ENCODE measurements at regions not wholly inside any gene's neighbourhood (a gene's known extent, or its start where the extent isn't known, plus 50 kb on each side); places are given as distances from the start of the nearest gene placed in this dataset.

- CTCF ChIA-PET, result no interaction called here
- H3K27me3 Mint-ChIP-seq (ENCODE audit: low read depth), result peaks cover 3% of the 10 kb centered on the region
- H3K36me3 Mint-ChIP-seq, result no peaks in the 10 kb centered on the region
- no peak for TF ChIP-seq CREB1 (CRISPR knock-in tag; IDR thresholded peaks at IDR 0.05)
- TF ChIP-seq ZNF138 (CRISPR knock-in tag; conservative IDR thresholded peaks at IDR 0.05), result no peak
- TF ChIP-seq FOXP4 (CRISPR knock-in tag; IDR thresholded peaks at IDR 0.05), result no peak
- TF ChIP-seq FOXP1 (CRISPR knock-in tag; IDR thresholded peaks at IDR 0.05; ENCODE audit: borderline replicate concordance), result no peak
- no peak for TF ChIP-seq ELF4 (CRISPR knock-in tag; IDR thresholded peaks at IDR 0.05; ENCODE audit: low read depth)
- TF ChIP-seq NR3C1 (CRISPR knock-in tag; conservative IDR thresholded peaks at IDR 0.05; ENCODE audit: low read depth), result no peak
- TF ChIP-seq HMGA2 (CRISPR knock-in tag; IDR thresholded peaks at IDR 0.05), result no peak
- TF ChIP-seq FOXJ3 (CRISPR knock-in tag; IDR thresholded peaks at IDR 0.05; ENCODE audit: borderline replicate concordance), result no peak
- TF ChIP-seq IRF1 (CRISPR knock-in tag; IDR thresholded peaks at IDR 0.05), result no peak
- no peak for TF ChIP-seq ZNF317 (CRISPR knock-in tag; IDR thresholded peaks at IDR 0.05; ENCODE audit: borderline replicate concordance, low read depth)
- no peak for TF ChIP-seq ZNF671 (CRISPR knock-in tag; IDR thresholded peaks at IDR 0.05)
- no peak for TF ChIP-seq RELA (CRISPR knock-in tag; IDR thresholded peaks at IDR 0.05; ENCODE audit: borderline replicate concordance)
- no peak for TF ChIP-seq ETV6 (CRISPR knock-in tag; IDR thresholded peaks at IDR 0.05)
- no peak for TF ChIP-seq CBFB (CRISPR knock-in tag; IDR thresholded peaks at IDR 0.05; ENCODE audit: low read depth)
- no peak for TF ChIP-seq SMAD4 (CRISPR knock-in tag; IDR thresholded peaks at IDR 0.05)
- TF ChIP-seq NFATC4 (CRISPR knock-in tag; IDR thresholded peaks at IDR 0.05), result no peak
- TF ChIP-seq ZNF512 (CRISPR knock-in tag; IDR thresholded peaks at IDR 0.05; ENCODE audit: borderline replicate concordance), result no peak
- TF ChIP-seq HMGXB4 (CRISPR knock-in tag; IDR thresholded peaks at IDR 0.05), result no peak
- TF ChIP-seq TCF7 (CRISPR knock-in tag; IDR thresholded peaks at IDR 0.05; ENCODE audit: low read depth), result no peak
- no peak for TF ChIP-seq ZNF423 (CRISPR knock-in tag; IDR thresholded peaks at IDR 0.05)
- no peak overlapping the region for H3K27ac Mint-ChIP-seq
- H3K4me3 Mint-ChIP-seq, result no peak overlapping the region
- no peaks in the 10 kb centered on the region for H3K4me1 Mint-ChIP-seq
- no peak for DNase-seq (ENCODE audit: low spot score)
- ATAC-seq, result no peak
- H3K9me3 Mint-ChIP-seq, result peaks cover 10% of the 10 kb centered on the region
- POLR2A ChIA-PET, result no interaction called here
Observed at GRCh38 chr1:38760562-38760961, 99.0 kb downstream of the RRAGC start.

GRCh38 chr1:38758820-38759219 lies 100.8 kb downstream of the RRAGC start:
- CTCF ChIA-PET, result no interaction called here
- Mint-ChIP-seq H3K9me3 (peaks cover 14% of the 10 kb centered on the region), H3K27ac (no peak overlapping the region), H3K27me3 (ENCODE audit: low read depth) (peaks cover 3% of the 10 kb centered on the region), H3K4me1 (no peaks in the 10 kb centered on the region; the same call in 1 of the 2 replicates), H3K4me3 (no peak overlapping the region), H3K36me3 (no peaks in the 10 kb centered on the region)
- TF ChIP-seq SP1 (CRISPR knock-in tag; conservative IDR thresholded peaks at IDR 0.05) (no peak), FOXK1 (CRISPR knock-in tag; IDR thresholded peaks at IDR 0.05) (no peak), ZBTB21 (CRISPR knock-in tag; IDR thresholded peaks at IDR 0.05; ENCODE audit: borderline replicate concordance) (no peak), FOXP1 (CRISPR knock-in tag; IDR thresholded peaks at IDR 0.05; ENCODE audit: borderline replicate concordance) (no peak), FOXJ3 (CRISPR knock-in tag; IDR thresholded peaks at IDR 0.05; ENCODE audit: borderline replicate concordance) (no peak), EMX1 (CRISPR knock-in tag; IDR thresholded peaks at IDR 0.05) (no peak), SMAD3 (CRISPR knock-in tag; IDR thresholded peaks at IDR 0.05; ENCODE audit: borderline replicate concordance) (no peak)
- POLR2A ChIA-PET, result no interaction called here
- ATAC-seq (no peak), DNase-seq (ENCODE audit: low spot score) (no peak)

Measured in WTC11 (cell line).